Colonic mucosa (tissue), 4 donors: ENCODE measurements at regions not wholly inside any gene's neighbourhood (a gene's known extent, or its start where the extent isn't known, plus 50 kb on each side); places are given as distances from the start of the nearest gene placed in this dataset.

Experiments used
- DNase-seq: peaks from one replicate; pipeline ENCODE4 v3.0.0-alpha.2; 2020
- H3K27ac ChIP-seq: fragments of 200-600 bp; one replicate; pipeline ENCODE4 v1.8.0; 2021
- H3K27me3 ChIP-seq: fragments of 200-600 bp; one replicate; pipeline ENCODE4 v1.8.0; 2021
- H3K36me3 ChIP-seq: fragments of 200-600 bp; one replicate; pipeline ENCODE4 v1.8.0; 2021
- H3K4me1 ChIP-seq: fragments of 200-600 bp; one replicate; pipeline ENCODE4 v1.8.0; 2021; ENCODE audit warnings: mild to moderate bottlenecking
- H3K4me3 ChIP-seq: fragments of 200-600 bp; one replicate; pipeline ENCODE4 v1.8.0; 2021
- H3K9ac ChIP-seq, 2 donors: one replicate each; pipeline ENCODE4 v1.7.0; 2013; ENCODE audit warnings: control low read depth in 2 of 2, low read depth in 2 of 2, low read length in 2 of 2
- H3K9me3 ChIP-seq: fragments of 200-600 bp; one replicate; pipeline ENCODE4 v1.8.0; 2021
- intact Hi-C: fragments of 100-400 bp; cut with DNase I; formaldehyde crosslinking; loops from one replicate; pipeline ENCODE4 v1.14.1; 2022
- TF ChIP-seq, protein P1 (sequence below): fragments of 200-600 bp; IDR thresholded peaks from one replicate; pipeline ENCODE4 v1.8.0; 2022; ENCODE audit warnings: antibody characterized with exemption, mild to moderate bottlenecking
- donor health status: healthy.
- donor health status: DM: no; HTN: no; CAD: no.
- donor health status: DM: no; HTN: no; CAD: no.

GRCh38 chr2:215657844-215658243 lies 222.0 kb upstream of the FN1 start:
- Histone ChIP-seq H3K9me3 (no peaks in the 10 kb centered on the region), H3K27ac (no peak overlapping the region), H3K27me3 (no peaks in the 10 kb centered on the region), H3K4me1 (no peaks in the 10 kb centered on the region), H3K36me3 (no peaks in the 10 kb centered on the region), H3K4me3 (no peak overlapping the region), H3K9ac (no peak overlapping the region)
- TF ChIP-seq, protein P1, sequence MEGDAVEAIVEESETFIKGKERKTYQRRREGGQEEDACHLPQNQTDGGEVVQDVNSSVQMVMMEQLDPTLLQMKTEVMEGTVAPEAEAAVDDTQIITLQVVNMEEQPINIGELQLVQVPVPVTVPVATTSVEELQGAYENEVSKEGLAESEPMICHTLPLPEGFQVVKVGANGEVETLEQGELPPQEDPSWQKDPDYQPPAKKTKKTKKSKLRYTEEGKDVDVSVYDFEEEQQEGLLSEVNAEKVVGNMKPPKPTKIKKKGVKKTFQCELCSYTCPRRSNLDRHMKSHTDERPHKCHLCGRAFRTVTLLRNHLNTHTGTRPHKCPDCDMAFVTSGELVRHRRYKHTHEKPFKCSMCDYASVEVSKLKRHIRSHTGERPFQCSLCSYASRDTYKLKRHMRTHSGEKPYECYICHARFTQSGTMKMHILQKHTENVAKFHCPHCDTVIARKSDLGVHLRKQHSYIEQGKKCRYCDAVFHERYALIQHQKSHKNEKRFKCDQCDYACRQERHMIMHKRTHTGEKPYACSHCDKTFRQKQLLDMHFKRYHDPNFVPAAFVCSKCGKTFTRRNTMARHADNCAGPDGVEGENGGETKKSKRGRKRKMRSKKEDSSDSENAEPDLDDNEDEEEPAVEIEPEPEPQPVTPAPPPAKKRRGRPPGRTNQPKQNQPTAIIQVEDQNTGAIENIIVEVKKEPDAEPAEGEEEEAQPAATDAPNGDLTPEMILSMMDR, result no peak
- no peak for DNase-seq
- intact Hi-C loops, result no loop called here

- Histone ChIP-seq H3K9ac (no peak overlapping the region), H3K9me3 (no peaks in the 10 kb centered on the region), H3K36me3 (no peaks in the 10 kb centered on the region), H3K4me3 (no peak overlapping the region), H3K27me3 (no peaks in the 10 kb centered on the region), H3K4me1 (no peaks in the 10 kb centered on the region), H3K27ac (no peak overlapping the region)
- no peak for DNase-seq
- intact Hi-C loops, result no loop called here
- TF ChIP-seq, protein P1, result no peak
Observed at GRCh38 chr2:215654148-215654819, 218.4 kb upstream of the FN1 start.

- Histone ChIP-seq H3K27me3 (no peaks in the 10 kb centered on the region), H3K27ac (no peak overlapping the region), H3K9me3 (no peaks in the 10 kb centered on the region), H3K4me1 (no peaks in the 10 kb centered on the region), H3K36me3 (no peaks in the 10 kb centered on the region), H3K9ac (no peak overlapping the region), H3K4me3 (no peak overlapping the region)
- TF ChIP-seq, protein P1, result no peak
- intact Hi-C loops, result no loop called here
- no peak for DNase-seq
Observed at GRCh38 chr2:215653344-215654030, 217.6 kb upstream of the FN1 start.

- H3K36me3 ChIP-seq, result no peaks in the 10 kb centered on the region
- DNase-seq, result no peak
- no peak overlapping the region for H3K9ac ChIP-seq
- intact Hi-C loops, result no loop called here
- H3K4me3 ChIP-seq, result no peak overlapping the region
- no peaks in the 10 kb centered on the region for H3K9me3 ChIP-seq
- no peaks in the 10 kb centered on the region for H3K4me1 ChIP-seq
- TF ChIP-seq, protein P1, result no peak
- no peak overlapping the region for H3K27ac ChIP-seq
- no peaks in the 10 kb centered on the region for H3K27me3 ChIP-seq
Observed at GRCh38 chr2:215652388-215652787, 216.5 kb upstream of the FN1 start.

DNA sequence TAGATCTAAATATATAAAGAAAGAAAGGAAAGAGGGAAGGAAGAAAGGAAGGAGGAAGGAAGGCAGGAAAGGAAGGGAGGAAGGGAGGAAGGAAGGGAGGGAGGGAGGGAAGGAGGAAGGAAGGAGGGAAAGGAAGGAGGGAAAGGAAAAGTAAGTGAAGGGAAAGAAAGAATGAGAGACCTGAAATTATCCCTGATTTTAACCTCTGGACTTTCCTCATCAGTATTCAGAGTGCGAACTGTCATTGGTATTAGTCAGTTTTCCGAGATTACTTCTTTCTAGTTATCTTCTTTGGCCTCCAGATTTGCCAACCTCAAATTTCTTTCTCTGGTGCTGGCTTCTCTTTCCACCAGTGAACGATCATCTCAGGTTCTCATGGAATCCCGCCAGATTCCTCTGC lies 215.5 kb upstream of the FN1 start:
- intact Hi-C loops, result no loop called here

More for the DNA sequence above, 215.5 kb upstream of the FN1 start:
- Histone ChIP-seq H3K9me3 (no peaks in the 10 kb centered on the region), H3K27me3 (no peaks in the 10 kb centered on the region), H3K9ac (no peak overlapping the region), H3K4me1 (no peaks in the 10 kb centered on the region), H3K4me3 (no peak overlapping the region), H3K36me3 (no peaks in the 10 kb centered on the region), H3K27ac (no peak overlapping the region)
- TF ChIP-seq, protein P1, result no peak
- DNase-seq, result no peak
